HepG2 (cell line): ENCODE measurements at regions not wholly inside any gene's neighbourhood (a gene's known extent, or its start where the extent isn't known, plus 50 kb on each side); places are given as distances from the start of the nearest gene placed in this dataset.

ENCODE experiments used
- FOXK1 ChIP-seq: sonication (generic); formaldehyde crosslinking; IDR thresholded peaks from 2 replicates; pipeline ENCODE4 v1.4.0; 2020; ENCODE audit warnings: low read depth, missing genetic modification reagents, borderline replicate concordance
- HCFC1 ChIP-seq: fragments of 150-350 bp; IDR thresholded peaks from 2 replicates; pipeline ENCODE4 v1.6.1; 2014; ENCODE audit warnings: low read depth, low read length
- PCBP2 ChIP-seq: fragments of 200-400 bp; formaldehyde crosslinking; optimal IDR thresholded peaks from 2 replicates; pipeline ENCODE3; 2018; ENCODE audit warnings: low read length, low read depth; ENCODE audit not compliant: poor library complexity, severe bottlenecking
- TGIF2 ChIP-seq: IDR thresholded peaks from 2 replicates; pipeline ENCODE4 v1.6.1; 2016; ENCODE audit warnings: control low read depth, missing compliant biosample characterization
- ZSCAN9 ChIP-seq: IDR thresholded peaks from 2 replicates; pipeline ENCODE4 v1.6.1; 2016; ENCODE audit warnings: borderline replicate concordance
- TF ChIP-seq, protein P1 (sequence below): IDR thresholded peaks from 2 replicates; pipeline ENCODE4 v1.6.1; 2016; ENCODE audit warnings: missing compliant biosample characterization, missing genetic modification reagents, borderline replicate concordance
- TF ChIP-seq, protein P2 (sequence below): sonication (generic); formaldehyde crosslinking; IDR thresholded peaks from 2 replicates; pipeline ENCODE4 v1.4.0; 2020; ENCODE audit warnings: missing genetic modification reagents, borderline replicate concordance
- TF ChIP-seq, protein P3 (sequence below): sonication (generic); formaldehyde crosslinking; IDR thresholded peaks from 2 replicates; pipeline ENCODE4; 2020; ENCODE audit warnings: missing genetic modification reagents, mild to moderate bottlenecking, borderline replicate concordance
- TF ChIP-seq, protein P4 (sequence below), 2 experiments: fragments of 450-650 bp in 1 of 2; sonication (generic) in 1 of 2; formaldehyde crosslinking; IDR thresholded peaks; 2 replicates each; pipeline versions ENCODE4 v1.5.0 to v1.8.0; 2020 to 2022; ENCODE audit warnings: mild to moderate bottlenecking in 1 of 2, missing genetic modification reagents in 1 of 2

DNA sequence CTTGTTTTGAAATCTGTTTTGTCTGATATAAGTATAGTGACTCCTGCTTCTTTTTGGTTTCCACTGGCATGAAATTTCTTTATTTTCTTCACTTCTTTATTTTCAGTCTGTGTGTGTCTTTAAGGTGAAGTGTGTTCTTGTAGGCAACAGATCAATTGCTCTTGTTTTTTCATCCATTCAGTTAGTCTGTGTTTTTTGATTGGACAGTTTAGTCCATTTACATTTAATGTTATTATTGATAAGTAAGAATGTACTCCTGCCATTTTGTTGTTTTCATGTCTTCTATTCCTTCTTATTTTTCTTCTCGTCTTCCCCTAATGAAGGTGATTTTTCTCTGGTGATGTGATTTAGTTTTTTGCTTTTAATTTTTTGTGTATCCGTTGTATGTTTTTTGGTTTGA is 487.7 kb upstream of the PBX1 start (continued):
- TF ChIP-seq, protein P1, sequence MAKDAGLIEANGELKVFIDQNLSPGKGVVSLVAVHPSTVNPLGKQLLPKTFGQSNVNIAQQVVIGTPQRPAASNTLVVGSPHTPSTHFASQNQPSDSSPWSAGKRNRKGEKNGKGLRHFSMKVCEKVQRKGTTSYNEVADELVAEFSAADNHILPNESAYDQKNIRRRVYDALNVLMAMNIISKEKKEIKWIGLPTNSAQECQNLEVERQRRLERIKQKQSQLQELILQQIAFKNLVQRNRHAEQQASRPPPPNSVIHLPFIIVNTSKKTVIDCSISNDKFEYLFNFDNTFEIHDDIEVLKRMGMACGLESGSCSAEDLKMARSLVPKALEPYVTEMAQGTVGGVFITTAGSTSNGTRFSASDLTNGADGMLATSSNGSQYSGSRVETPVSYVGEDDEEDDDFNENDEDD (CRISPR knock-in tag): no peak
- TF ChIP-seq, protein P2, sequence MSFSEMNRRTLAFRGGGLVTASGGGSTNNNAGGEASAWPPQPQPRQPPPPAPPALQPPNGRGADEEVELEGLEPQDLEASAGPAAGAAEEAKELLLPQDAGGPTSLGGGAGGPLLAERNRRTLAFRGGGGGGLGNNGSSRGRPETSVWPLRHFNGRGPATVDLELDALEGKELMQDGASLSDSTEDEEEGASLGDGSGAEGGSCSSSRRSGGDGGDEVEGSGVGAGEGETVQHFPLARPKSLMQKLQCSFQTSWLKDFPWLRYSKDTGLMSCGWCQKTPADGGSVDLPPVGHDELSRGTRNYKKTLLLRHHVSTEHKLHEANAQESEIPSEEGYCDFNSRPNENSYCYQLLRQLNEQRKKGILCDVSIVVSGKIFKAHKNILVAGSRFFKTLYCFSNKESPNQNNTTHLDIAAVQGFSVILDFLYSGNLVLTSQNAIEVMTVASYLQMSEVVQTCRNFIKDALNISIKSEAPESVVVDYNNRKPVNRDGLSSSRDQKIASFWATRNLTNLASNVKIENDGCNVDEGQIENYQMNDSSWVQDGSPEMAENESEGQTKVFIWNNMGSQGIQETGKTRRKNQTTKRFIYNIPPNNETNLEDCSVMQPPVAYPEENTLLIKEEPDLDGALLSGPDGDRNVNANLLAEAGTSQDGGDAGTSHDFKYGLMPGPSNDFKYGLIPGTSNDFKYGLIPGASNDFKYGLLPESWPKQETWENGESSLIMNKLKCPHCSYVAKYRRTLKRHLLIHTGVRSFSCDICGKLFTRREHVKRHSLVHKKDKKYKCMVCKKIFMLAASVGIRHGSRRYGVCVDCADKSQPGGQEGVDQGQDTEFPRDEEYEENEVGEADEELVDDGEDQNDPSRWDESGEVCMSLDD (CRISPR knock-in tag): no peak
- TF ChIP-seq HCFC1 (no peak), TGIF2 (CRISPR knock-in tag) (no peak), PCBP2 (no peak), ZSCAN9 (no peak), FOXK1 (CRISPR knock-in tag) (no peak)
- TF ChIP-seq, protein P3, sequence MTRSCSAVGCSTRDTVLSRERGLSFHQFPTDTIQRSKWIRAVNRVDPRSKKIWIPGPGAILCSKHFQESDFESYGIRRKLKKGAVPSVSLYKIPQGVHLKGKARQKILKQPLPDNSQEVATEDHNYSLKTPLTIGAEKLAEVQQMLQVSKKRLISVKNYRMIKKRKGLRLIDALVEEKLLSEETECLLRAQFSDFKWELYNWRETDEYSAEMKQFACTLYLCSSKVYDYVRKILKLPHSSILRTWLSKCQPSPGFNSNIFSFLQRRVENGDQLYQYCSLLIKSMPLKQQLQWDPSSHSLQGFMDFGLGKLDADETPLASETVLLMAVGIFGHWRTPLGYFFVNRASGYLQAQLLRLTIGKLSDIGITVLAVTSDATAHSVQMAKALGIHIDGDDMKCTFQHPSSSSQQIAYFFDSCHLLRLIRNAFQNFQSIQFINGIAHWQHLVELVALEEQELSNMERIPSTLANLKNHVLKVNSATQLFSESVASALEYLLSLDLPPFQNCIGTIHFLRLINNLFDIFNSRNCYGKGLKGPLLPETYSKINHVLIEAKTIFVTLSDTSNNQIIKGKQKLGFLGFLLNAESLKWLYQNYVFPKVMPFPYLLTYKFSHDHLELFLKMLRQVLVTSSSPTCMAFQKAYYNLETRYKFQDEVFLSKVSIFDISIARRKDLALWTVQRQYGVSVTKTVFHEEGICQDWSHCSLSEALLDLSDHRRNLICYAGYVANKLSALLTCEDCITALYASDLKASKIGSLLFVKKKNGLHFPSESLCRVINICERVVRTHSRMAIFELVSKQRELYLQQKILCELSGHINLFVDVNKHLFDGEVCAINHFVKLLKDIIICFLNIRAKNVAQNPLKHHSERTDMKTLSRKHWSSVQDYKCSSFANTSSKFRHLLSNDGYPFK: no peak
- TF ChIP-seq, protein P4, sequence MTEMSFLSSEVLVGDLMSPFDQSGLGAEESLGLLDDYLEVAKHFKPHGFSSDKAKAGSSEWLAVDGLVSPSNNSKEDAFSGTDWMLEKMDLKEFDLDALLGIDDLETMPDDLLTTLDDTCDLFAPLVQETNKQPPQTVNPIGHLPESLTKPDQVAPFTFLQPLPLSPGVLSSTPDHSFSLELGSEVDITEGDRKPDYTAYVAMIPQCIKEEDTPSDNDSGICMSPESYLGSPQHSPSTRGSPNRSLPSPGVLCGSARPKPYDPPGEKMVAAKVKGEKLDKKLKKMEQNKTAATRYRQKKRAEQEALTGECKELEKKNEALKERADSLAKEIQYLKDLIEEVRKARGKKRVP (CRISPR knock-in tag; IDR thresholded peaks at IDR 0.05): no peak
